ENCODE measurements at regions not wholly inside any gene's neighbourhood (a gene's known extent, or its start where the extent isn't known, plus 50 kb on each side); places are given as distances from the start of the nearest gene placed in this dataset.
A peak's percentile ranks its signal among the peaks of the same experiment; 100 is the strongest.

- Histone ChIP-seq H3K27ac (peak overlapping the region in 3 of 4 donors; percentile 36 to 78 (median 71)), H3K27me3 (no peaks in the 10 kb centered on the region), H3K9me3 (no peaks in the 10 kb centered on the region), H3K4me1 (peaks cover 0 to 7% (median 2%) of the 10 kb centered on the region in 4 donors), H3K4me3 (peak overlapping the region in 1 of 4 donors; percentile 5), H3K36me3 (no peaks in the 10 kb centered on the region)
- TF ChIP-seq POLR2A (IDR thresholded peaks at IDR 0.05) (no peak), CTCF (IDR thresholded peaks at IDR 0.05) (peak; percentile 24 to 58 (median 45))
- 38 to 51% methylated on average over 1 to 26 of the region's 26 CpGs for WGBS, 2 donors (ENCODE audit: low coverage in 1 of 2)
- intact Hi-C loops (cut with DNase I; ENCODE audit: low total_unique reads) (no loop called here), in situ Hi-C loops (cut with MboI; ENCODE audit: low pct_ligation_motif_present in 1 of 4, low pct_unique_long_range_greater_than_20kb in 1 of 4, low sequenced_read_pairs in 3 of 4) (no loop called here)
- peak; percentile 69 for DNase-seq
Measured at GRCh38 chr9:90964101-90965020, 162.7 kb downstream of the SYK start.

- in situ Hi-C loops (cut with MboI; ENCODE audit: low pct_ligation_motif_present in 1 of 4, low pct_unique_long_range_greater_than_20kb in 1 of 4, low sequenced_read_pairs in 3 of 4), result no loop called here
- peak overlapping the region in 3 of 4 donors; percentile 36 to 78 (median 71) for H3K27ac ChIP-seq
- WGBS, 2 donors (ENCODE audit: low coverage in 1 of 2), result 72 to 80% methylated on average over 5 to 12 of the region's 12 CpGs
Measured at GRCh38 chr9:90965226-90966030, 163.8 kb downstream of the SYK start.

GRCh38 chr9:90966031-90966290 lies 164.3 kb downstream of the SYK start:
- Histone ChIP-seq H3K27ac (peak overlapping the region in 2 of 4 donors; percentile 71 to 78), H3K36me3 (no peaks in the 10 kb centered on the region), H3K4me1 (peaks cover 0 to 7% (median 3%) of the 10 kb centered on the region in 4 donors), H3K27me3 (no peaks in the 10 kb centered on the region), H3K4me3 (no peak overlapping the region), H3K9me3 (no peaks in the 10 kb centered on the region)
- in situ Hi-C loops (cut with MboI; ENCODE audit: low pct_ligation_motif_present in 1 of 4, low pct_unique_long_range_greater_than_20kb in 1 of 4, low sequenced_read_pairs in 3 of 4), result no loop called here
- WGBS, 2 donors (ENCODE audit: low coverage in 1 of 2), result 45 to 74% methylated on average over 2 of the region's 2 CpGs
- intact Hi-C loops (cut with DNase I; ENCODE audit: low total_unique reads), result no loop called here
- TF ChIP-seq POLR2A (IDR thresholded peaks at IDR 0.05) (no peak), CTCF (IDR thresholded peaks at IDR 0.05) (no peak), EP300 (IDR thresholded peaks at IDR 0.05; ENCODE audit: low read depth) (no peak), POLR2AphosphoS5 (IDR thresholded peaks at IDR 0.05) (no peak)
- no peak for DNase-seq

More at GRCh38 chr9:90965226-90966030, 163.8 kb downstream of the SYK start:
- TF ChIP-seq EP300 (IDR thresholded peaks at IDR 0.05; ENCODE audit: low read depth), result no peak
- TF ChIP-seq POLR2A (IDR thresholded peaks at IDR 0.05), result no peak
- no peak for TF ChIP-seq CTCF (IDR thresholded peaks at IDR 0.05)
- TF ChIP-seq POLR2AphosphoS5 (IDR thresholded peaks at IDR 0.05), result no peak
- Histone ChIP-seq H3K9me3 (no peaks in the 10 kb centered on the region), H3K4me3 (no peak overlapping the region), H3K36me3 (no peaks in the 10 kb centered on the region), H3K4me1 (peaks cover 0 to 7% (median 3%) of the 10 kb centered on the region in 4 donors), H3K27me3 (no peaks in the 10 kb centered on the region)
- intact Hi-C loops (cut with DNase I; ENCODE audit: low total_unique reads), result no loop called here
- no peak for DNase-seq

- WGBS, 2 donors (ENCODE audit: low coverage in 1 of 2), result 79 to 85% methylated on average over 5 to 19 of the region's 19 CpGs
Measured at GRCh38 chr9:90966480-90967144, 165.0 kb downstream of the SYK start.

More at GRCh38 chr9:90966480-90967144, 165.0 kb downstream of the SYK start:
- H3K4me1 ChIP-seq, result peaks cover 0 to 7% (median 3%) of the 10 kb centered on the region in 4 donors
- H3K4me3 ChIP-seq, result no peak overlapping the region
- intact Hi-C loops (cut with DNase I; ENCODE audit: low total_unique reads) (no loop called here), in situ Hi-C loops (cut with MboI; ENCODE audit: low pct_ligation_motif_present in 1 of 4, low pct_unique_long_range_greater_than_20kb in 1 of 4, low sequenced_read_pairs in 3 of 4) (no loop called here)
- H3K27ac ChIP-seq, result peak overlapping the region in 1 of 4 donors; percentile 33
- no peaks in the 10 kb centered on the region for H3K36me3 ChIP-seq
- no peak for DNase-seq
- H3K9me3 ChIP-seq, result no peaks in the 10 kb centered on the region
- TF ChIP-seq EP300 (IDR thresholded peaks at IDR 0.05; ENCODE audit: low read depth), result no peak
- TF ChIP-seq POLR2AphosphoS5 (IDR thresholded peaks at IDR 0.05), result no peak
- no peak for TF ChIP-seq POLR2A (IDR thresholded peaks at IDR 0.05)
- no peak for TF ChIP-seq CTCF (IDR thresholded peaks at IDR 0.05)
- no peaks in the 10 kb centered on the region for H3K27me3 ChIP-seq

All from transverse colon (tissue), 4 donors.